ENCODE measurements at regions not wholly inside any gene's neighbourhood (a gene's known extent, or its start where the extent isn't known, plus 50 kb on each side); places are given as distances from the start of the nearest gene placed in this dataset.

GRCh38 chr5:8675182-8675581, 806.2 kb downstream of the MTRR start:
- ATAC-seq: no peak

DNA sequence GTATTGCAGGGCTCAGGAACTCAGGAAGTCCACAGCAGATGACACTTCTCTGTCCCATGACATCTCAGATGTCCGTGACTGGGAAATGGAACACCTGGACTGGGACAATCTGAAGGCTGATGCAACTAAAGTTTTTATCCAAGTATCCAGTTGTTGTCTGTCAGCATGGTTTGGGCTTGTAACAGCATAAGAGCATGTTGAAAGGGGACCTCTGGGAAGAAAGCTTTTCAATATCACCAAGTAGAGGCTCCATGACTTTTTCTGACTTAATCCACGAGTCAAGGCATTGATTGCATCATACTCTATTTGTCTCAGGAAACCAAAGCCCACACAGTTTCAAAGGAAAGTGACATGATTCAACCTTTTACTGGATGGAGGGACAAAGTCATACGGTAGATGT, 807.7 kb downstream of the MTRR start:
- no peak for ATAC-seq

DNA sequence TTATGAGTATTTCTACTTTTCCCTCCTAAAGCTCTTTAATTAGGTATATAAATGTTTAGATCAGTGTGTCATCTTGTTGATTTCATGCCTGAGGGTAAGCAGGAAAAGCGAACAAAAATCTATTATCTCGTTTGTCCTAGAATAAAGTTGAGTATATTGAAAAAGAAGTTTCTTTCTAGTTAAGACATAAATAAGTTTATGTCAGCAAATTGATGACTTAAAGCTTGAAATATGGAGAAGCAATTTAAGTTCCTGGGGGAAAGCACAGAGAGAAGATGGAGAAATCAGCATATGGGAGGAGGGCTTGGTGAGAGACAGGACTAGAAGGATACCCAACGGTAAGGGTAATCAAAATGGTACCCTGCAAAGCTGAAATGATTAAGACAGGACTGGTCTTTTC, 813.4 kb downstream of the MTRR start:
- no peak for ATAC-seq

GRCh38 chr5:8683496-8683895, 814.5 kb downstream of the MTRR start:
- ATAC-seq: no peak

- no peak for ATAC-seq
Measured at GRCh38 chr5:8685704-8686103, 816.8 kb downstream of the MTRR start.

DNA sequence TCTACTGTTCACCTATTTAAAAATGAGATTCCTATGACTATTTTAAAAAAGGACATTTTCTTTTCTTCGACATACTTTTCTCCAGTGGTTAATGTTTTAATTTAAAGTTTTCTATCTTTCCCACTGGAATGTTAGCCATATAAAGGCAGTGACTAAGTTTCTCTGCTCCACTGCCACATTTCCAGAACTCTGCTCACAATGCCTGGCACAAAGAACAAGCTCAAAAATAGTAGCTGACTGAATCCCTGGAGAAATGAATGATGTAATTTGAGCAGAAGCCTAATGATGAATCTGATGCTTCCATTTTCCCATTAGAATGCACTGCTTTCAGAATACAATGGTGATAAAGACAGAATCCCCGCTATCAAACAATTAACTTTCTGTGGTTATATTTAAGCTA, 817.8 kb downstream of the MTRR start:
- no peak for ATAC-seq

GRCh38 chr5:8689773-8690172, 820.8 kb downstream of the MTRR start:
- no peak for ATAC-seq

DNA sequence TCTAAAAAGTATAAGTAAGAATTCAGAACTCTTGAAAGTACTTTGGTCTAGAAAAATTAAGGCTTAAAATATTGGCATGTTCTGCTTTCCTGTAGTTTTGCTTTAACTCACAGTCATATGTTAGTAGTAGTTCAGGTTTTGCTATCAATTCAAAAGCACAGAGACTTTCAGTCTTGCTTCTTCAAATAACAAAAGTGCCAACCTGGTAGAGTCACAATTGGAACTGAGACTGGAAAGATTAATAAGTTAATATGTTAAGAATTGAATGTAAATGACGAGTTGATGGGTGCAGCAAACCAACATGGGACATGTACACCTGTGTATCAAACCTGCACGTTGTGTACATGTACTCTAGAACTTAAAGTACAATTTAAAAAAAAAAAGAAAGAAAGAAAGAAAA, 822.3 kb downstream of the MTRR start:
- no peak for ATAC-seq

DNA sequence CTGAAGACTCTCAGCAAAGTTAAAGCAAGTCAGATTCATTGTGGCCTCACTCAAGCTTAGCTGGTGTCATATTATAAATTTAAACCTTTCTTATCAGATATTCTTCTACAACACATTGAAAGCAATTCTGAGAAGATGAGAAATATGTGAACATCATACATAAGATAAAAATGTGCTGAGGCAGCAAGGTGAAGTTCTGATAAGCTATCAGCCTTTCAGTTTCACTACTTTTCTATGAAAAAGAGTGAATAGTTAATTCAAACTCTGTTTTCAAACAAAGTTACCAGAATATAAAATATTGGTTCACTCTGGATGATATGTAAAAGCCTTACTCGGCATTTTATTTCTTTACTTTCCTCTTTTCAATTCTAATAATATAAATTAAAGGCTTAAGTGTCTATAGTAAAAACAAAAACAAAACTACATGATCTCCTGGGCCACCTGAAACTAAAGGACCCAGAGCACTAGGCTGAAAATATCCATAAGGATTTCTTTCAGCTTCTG, 824.4 kb downstream of the MTRR start:
- ATAC-seq: no peak

DNA sequence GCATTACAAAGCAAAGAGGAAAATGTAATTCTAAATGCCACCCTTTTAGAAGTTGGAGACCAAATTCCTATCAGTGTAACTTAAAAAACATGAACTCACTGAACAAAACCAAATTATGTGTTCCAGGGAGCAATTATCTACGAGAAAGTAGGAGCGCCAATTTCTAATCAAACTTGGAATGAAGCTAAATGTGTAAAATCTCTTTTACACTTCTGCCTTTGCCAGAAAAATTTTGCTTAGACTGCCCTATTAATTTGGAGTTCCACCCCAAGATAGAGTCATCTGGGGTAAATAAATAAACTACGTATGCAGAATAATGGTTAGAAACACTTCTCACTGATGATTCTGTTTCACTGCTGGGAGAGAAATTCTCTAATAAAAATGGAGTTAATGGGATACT, 825.6 kb downstream of the MTRR start:
- no peak for ATAC-seq

DNA sequence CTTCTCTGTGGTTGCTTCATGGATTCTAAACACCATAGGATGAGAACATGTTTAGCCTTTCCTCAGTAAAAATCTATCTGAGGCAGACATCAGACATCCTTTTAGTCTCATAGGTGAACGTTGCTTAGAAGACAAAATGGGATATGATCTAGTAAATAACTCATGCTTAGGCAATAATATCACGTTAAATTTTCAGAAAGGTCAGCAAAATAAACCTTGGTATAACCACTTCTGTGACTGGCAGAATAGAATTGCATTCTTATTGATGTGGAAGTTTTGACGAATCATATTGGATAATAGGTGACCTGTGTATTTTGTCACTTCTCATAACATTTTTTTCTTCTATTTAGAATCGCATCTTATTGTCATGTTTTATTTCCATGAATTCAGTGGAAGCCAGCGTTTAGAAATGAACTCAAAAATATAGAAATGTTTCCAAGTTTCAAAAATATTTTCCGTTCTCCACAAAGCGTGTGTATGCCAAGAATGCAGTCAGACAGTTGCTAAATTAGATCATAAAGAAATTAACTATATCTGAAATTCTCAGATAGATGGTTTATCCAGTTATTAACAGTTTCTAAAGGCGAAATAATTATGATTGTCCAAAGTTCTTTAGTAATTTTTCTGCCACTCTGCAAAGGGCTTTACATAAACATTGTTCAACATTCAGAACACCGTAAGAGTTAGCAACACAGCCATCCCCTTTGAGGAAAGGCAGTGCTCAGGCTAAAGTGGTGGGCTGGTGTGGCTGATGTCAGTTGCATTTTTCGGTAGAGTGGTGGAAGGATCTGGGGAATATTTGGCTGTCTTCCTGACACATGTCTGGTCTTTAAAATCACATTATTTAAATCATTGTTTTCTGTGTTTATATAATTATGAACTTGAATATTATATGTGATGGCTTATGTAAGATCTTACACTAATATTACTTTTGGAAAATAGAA, 827.2 kb downstream of the MTRR start:
- no peak for ATAC-seq

DNA sequence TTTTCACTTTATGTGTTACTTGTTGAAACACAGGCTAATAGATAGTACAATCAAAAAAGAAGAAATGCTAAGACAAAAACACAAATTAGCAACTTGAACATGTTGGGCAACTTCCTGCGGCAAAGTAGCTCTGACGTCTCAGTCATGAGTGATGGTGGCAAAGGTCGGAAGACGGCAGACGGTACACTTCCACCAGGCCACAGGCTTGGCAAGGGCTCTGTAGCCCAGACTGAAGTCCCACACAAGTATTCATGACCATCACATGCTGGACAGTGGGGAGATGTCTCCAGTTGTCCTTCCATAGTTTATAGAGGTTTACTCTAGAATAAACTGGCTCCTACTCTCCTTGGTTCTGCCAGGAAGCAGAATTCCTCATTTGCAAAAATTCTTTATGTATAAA, 831.3 kb downstream of the MTRR start:
- no peak for ATAC-seq

GRCh38 chr5:8700671-8701070, 831.7 kb downstream of the MTRR start:
- no peak for ATAC-seq

DNA sequence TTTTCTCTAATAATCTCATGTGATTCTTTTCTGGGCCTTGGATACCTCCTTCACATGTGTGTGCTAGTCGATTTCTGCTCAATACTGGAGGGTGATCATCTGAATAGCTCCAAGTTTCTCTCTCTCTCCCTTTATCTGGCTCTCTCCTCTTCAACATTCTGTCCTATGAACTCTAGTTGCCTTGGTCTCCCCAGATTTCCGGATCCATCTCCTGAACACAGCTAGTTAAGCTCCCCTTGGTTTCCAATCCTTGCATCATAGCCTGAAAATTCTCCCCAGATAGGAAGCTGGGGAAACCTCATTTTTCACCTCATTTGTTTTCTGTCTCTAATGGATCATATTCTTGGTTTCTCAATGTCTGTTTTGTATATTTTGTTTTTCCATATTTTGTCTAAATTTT, 832.3 kb downstream of the MTRR start:
- no peak for ATAC-seq

GRCh38 chr5:8710426-8710930, 835.4 kb downstream of the SEMA5A start:
- ATAC-seq: no peak

DNA sequence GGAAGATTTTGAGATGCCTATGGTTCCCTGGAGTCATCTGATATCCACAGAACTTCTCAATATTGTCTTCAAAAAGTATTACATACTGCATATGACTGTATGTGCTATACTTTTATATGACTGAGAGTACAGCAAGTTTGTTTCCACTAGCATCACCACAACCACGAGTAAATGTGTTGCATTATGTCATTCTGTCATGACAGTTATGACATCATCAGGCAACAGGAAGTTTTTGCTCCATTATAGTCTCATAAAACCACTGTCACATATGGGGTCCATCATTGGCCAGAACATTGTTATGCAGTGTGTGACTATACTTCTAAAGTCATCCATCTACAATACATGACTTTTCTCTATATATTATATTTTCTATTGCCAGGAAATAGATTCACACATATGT, 831.7 kb downstream of the SEMA5A start:
- ATAC-seq: no peak

DNA sequence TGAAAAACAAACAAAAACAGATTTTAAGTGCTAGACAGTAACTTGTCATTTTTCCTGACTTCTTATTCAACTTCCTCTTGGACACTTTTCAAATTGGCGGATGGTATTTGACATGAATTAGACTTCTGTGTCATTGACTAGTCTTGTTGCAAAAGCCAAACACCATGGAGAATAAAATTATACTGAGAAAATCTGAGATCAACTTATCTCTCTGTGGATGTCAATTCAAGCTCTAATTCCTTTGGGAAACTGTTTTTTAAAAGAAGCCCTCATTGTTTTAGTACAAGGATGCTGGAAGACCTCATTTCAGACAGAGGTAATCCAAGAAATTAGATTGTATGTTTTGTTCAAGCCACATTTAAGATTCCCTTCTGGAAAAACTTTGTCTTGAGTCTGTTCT, 831.0 kb downstream of the SEMA5A start:
- no peak for ATAC-seq

GRCh38 chr5:8719796-8720195, 826.1 kb downstream of the SEMA5A start:
- ATAC-seq: no peak

- no peak for ATAC-seq
Measured at GRCh38 chr5:8720506-8720905, 825.4 kb downstream of the SEMA5A start.

DNA sequence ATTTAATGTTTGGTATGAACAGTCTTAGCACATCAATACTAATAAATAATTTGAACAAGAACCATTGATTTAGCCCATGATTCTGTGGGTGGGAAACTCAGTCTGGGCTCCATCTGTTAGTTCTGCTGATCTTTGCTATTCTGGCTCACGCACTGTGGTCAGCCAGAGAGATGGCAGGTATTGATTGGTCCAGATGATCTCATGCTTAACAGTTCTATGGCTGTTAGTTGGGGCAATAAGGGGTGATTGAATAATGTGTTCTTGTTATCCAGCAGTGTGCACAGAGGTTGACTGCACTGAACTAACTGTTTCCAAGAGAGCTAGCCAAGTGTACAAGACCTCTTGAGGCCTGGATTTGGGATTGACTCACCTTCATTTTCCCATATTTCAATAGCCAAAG, 824.3 kb downstream of the SEMA5A start:
- no peak for ATAC-seq

GRCh38 chr5:8726383-8727036, 819.4 kb downstream of the SEMA5A start:
- no peak for ATAC-seq

- no peak for ATAC-seq
Measured at GRCh38 chr5:8727396-8727795, 818.5 kb downstream of the SEMA5A start.

DNA sequence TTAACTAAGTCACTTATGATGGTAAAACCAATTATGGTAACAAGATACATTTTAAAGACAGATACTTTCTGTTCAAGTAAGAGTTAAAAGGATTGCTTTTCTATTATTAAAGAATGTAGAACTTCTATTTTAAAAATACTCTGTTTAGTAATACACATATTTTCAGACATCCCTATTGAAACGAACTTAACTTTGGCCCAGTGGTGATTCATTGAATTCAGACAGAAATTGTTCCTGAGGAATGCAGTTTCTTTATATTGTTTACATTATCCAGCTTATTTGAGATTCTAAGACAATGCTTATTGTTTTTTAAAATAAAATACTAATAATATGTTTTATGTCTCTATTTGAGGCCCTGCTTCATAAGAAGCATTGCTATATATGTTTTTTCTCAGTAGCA, 816.4 kb downstream of the SEMA5A start:
- ATAC-seq: no peak

DNA sequence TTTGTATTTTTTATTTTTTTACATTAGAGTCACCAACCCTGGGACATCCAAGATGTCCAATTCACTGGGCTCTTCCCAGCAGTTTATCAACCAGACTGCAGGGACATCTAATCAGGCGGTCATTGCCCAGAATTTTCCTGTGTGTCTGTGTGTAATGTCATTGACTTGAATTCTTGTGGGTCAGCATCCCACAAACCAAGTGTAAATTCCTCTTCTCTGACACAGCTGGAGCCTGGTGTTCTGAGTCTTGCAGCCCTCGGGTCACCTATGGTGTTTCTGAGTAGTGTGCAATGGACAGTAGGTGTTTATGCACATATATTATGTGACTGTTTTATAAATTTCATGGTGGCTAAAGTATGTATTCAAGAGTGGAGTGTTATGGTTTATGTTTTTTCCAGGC, 815.7 kb downstream of the SEMA5A start:
- no peak for ATAC-seq
